Urinary bladder (tissue), 3 donors: ENCODE measurements at regions not wholly inside any gene's neighbourhood (a gene's known extent, or its start where the extent isn't known, plus 50 kb on each side); places are given as distances from the start of the nearest gene placed in this dataset.
"Not testable (repeated sequence)": the region's sequence is repeated elsewhere in the genome, so short reads cannot be mapped to it uniquely, and the experiment has no call there.

Experiments
- DNase-seq: peaks from one replicate; pipeline ENCODE4 v3.0.0-alpha.2; 2015; ENCODE audit errors: extremely low spot score
- H3K27ac ChIP-seq: one replicate; pipeline ENCODE4 v1.5.1; 2013; ENCODE audit warnings: low read depth, mild to moderate bottlenecking, moderate library complexity
- H3K36me3 ChIP-seq: one replicate; pipeline ENCODE4 v1.6.1; 2013; ENCODE audit warnings: mild to moderate bottlenecking, moderate library complexity; ENCODE audit not compliant: insufficient read depth
- H3K4me1 ChIP-seq: one replicate; pipeline ENCODE4 v1.6.1; 2013; ENCODE audit warnings: mild to moderate bottlenecking, moderate library complexity; ENCODE audit not compliant: insufficient read depth
- H3K4me3 ChIP-seq: one replicate; pipeline ENCODE4 v1.5.1; 2013; ENCODE audit warnings: low read depth, low read length
- WGBS: extraction: QIAGEN DNeasy Blood & Tissue Kit; methylation state at CpG from one replicate; pipeline ENCODE4 v1.1.7; 2013; 5-methylcytosine and 5-hydroxymethylcytosine counted together
- donor health status: healthy with polysubstance abuse.
- donor health status: healthy.

- H3K4me1 ChIP-seq, result no peaks in the 10 kb centered on the region
- no peaks in the 10 kb centered on the region for H3K36me3 ChIP-seq
- no peak overlapping the region for H3K4me3 ChIP-seq
- no peak overlapping the region for H3K27ac ChIP-seq
- no peak for DNase-seq
Measured at GRCh38 chr7:145812218-145812617, 304.4 kb upstream of the CNTNAP2 start.

- DNase-seq, H3K27ac ChIP-seq: not testable (repeated sequence)
- 73% methylated on average over 3 of the region's 3 CpGs for WGBS
Measured at GRCh38 chr7:145805496-145805895, 311.1 kb upstream of the CNTNAP2 start.

GRCh38 chr7:145797507-145797906 lies 319.1 kb upstream of the CNTNAP2 start:
- no peak for DNase-seq
- WGBS, result 65% methylated on average over 2 of the region's 2 CpGs
- no peak overlapping the region for H3K4me3 ChIP-seq
- no peaks in the 10 kb centered on the region for H3K36me3 ChIP-seq
- H3K4me1 ChIP-seq, result no peaks in the 10 kb centered on the region
- no peak overlapping the region for H3K27ac ChIP-seq

More at GRCh38 chr7:145805496-145805895, 311.1 kb upstream of the CNTNAP2 start:
- H3K36me3 ChIP-seq, H3K4me1 ChIP-seq, H3K4me3 ChIP-seq: not testable (repeated sequence)

- Histone ChIP-seq H3K27ac (no peak overlapping the region), H3K4me3 (no peak overlapping the region), H3K36me3 (no peaks in the 10 kb centered on the region), H3K4me1 (no peaks in the 10 kb centered on the region)
- DNase-seq, result no peak
Measured at GRCh38 chr7:145795132-145795531, 321.5 kb upstream of the CNTNAP2 start.

- H3K4me3 ChIP-seq, result no peak overlapping the region
- no peaks in the 10 kb centered on the region for H3K4me1 ChIP-seq
- DNase-seq, result no peak
- H3K36me3 ChIP-seq, result no peaks in the 10 kb centered on the region
- no peak overlapping the region for H3K27ac ChIP-seq
- WGBS, result 93% methylated on average over 20 of the region's 20 CpGs
Measured at GRCh38 chr7:145784809-145785780, 331.5 kb upstream of the CNTNAP2 start.

GRCh38 chr7:145781388-145781787 lies 335.2 kb upstream of the CNTNAP2 start:
- not testable (repeated sequence) for DNase-seq, H3K27ac ChIP-seq, H3K36me3 ChIP-seq, H3K4me1 ChIP-seq, H3K4me3 ChIP-seq
- WGBS, result 78% methylated on average over 2 of the region's 2 CpGs

- H3K4me3 ChIP-seq, result no peak overlapping the region
- 38% methylated on average over 2 of the region's 2 CpGs for WGBS
- no peaks in the 10 kb centered on the region for H3K36me3 ChIP-seq
- H3K4me1 ChIP-seq, result no peaks in the 10 kb centered on the region
- peak overlapping the region; percentile 5 for H3K27ac ChIP-seq
- DNase-seq, result no peak
Measured at GRCh38 chr7:145779140-145779539, 337.5 kb upstream of the CNTNAP2 start.

GRCh38 chr7:145774777-145775176 lies 341.8 kb upstream of the CNTNAP2 start:
- no peaks in the 10 kb centered on the region for H3K4me1 ChIP-seq
- H3K36me3 ChIP-seq, result no peaks in the 10 kb centered on the region
- no peak for DNase-seq
- H3K27ac ChIP-seq, result no peak overlapping the region
- no peak overlapping the region for H3K4me3 ChIP-seq
- 59% methylated on average over 2 of the region's 2 CpGs for WGBS

GRCh38 chr7:145753004-145753403 lies 363.6 kb upstream of the CNTNAP2 start:
- DNase-seq, result no peak
- Histone ChIP-seq H3K4me1 (no peaks in the 10 kb centered on the region), H3K36me3 (no peaks in the 10 kb centered on the region), H3K27ac (no peak overlapping the region), H3K4me3 (no peak overlapping the region)
- 93% methylated on average over 11 of the region's 11 CpGs for WGBS

GRCh38 chr7:145737617-145738016 lies 379.0 kb upstream of the CNTNAP2 start:
- H3K4me3 ChIP-seq, result no peak overlapping the region
- no peaks in the 10 kb centered on the region for H3K36me3 ChIP-seq
- 82% methylated on average over 2 of the region's 2 CpGs for WGBS
- no peak for DNase-seq
- no peak overlapping the region for H3K27ac ChIP-seq
- H3K4me1 ChIP-seq, result no peaks in the 10 kb centered on the region

GRCh38 chr7:145735061-145735460 lies 381.5 kb upstream of the CNTNAP2 start:
- 83% methylated on average over 3 of the region's 3 CpGs for WGBS
- no peak for DNase-seq
- no peak overlapping the region for H3K4me3 ChIP-seq

GRCh38 chr7:145732521-145732920 lies 384.1 kb upstream of the CNTNAP2 start:
- Histone ChIP-seq H3K27ac (no peak overlapping the region), H3K4me1 (no peaks in the 10 kb centered on the region), H3K4me3 (no peak overlapping the region), H3K36me3 (no peaks in the 10 kb centered on the region)
- no peak for DNase-seq
- 50% methylated on average over 2 of the region's 2 CpGs for WGBS

More at GRCh38 chr7:145735061-145735460, 381.5 kb upstream of the CNTNAP2 start:
- Histone ChIP-seq H3K36me3 (no peaks in the 10 kb centered on the region), H3K27ac (no peak overlapping the region), H3K4me1 (no peaks in the 10 kb centered on the region)

- DNase-seq, result no peak
- H3K4me1 ChIP-seq, result no peaks in the 10 kb centered on the region
- no peak overlapping the region for H3K4me3 ChIP-seq
- H3K36me3 ChIP-seq, result no peaks in the 10 kb centered on the region
- H3K27ac ChIP-seq, result no peak overlapping the region
- WGBS, result 20% methylated on average over 4 of the region's 4 CpGs
Measured at GRCh38 chr7:145729691-145730090, 386.9 kb upstream of the CNTNAP2 start.

GRCh38 chr7:145718129-145718528 lies 398.5 kb upstream of the CNTNAP2 start:
- WGBS, result 54% methylated on average over 2 of the region's 2 CpGs
- H3K36me3 ChIP-seq, result no peaks in the 10 kb centered on the region
- DNase-seq, result no peak
- H3K4me3 ChIP-seq, result no peak overlapping the region
- no peaks in the 10 kb centered on the region for H3K4me1 ChIP-seq
- H3K27ac ChIP-seq, result no peak overlapping the region
